Mucosa of stomach (tissue), 1 donor: ENCODE measurements at regions not wholly inside any gene's neighbourhood (a gene's known extent, or its start where the extent isn't known, plus 50 kb on each side); places are given as distances from the start of the nearest gene placed in this dataset.

Experiments used
- H3K27me3 ChIP-seq: one replicate; pipeline ENCODE4 v1.7.0; 2013; ENCODE audit warnings: mild to moderate bottlenecking, low read length; ENCODE audit not compliant: control insufficient read depth, insufficient read depth
- H3K36me3 ChIP-seq: one replicate; pipeline ENCODE4 v1.7.0; 2013; ENCODE audit warnings: low read length; ENCODE audit not compliant: control insufficient read depth, insufficient read depth
- H3K4me1 ChIP-seq: one replicate; pipeline ENCODE4 v1.7.0; 2013; ENCODE audit warnings: mild to moderate bottlenecking, low read length; ENCODE audit not compliant: control insufficient read depth, insufficient read depth
- H3K4me3 ChIP-seq: one replicate; pipeline ENCODE4 v1.7.0; 2013; ENCODE audit warnings: low read length
- H3K9ac ChIP-seq: one replicate; pipeline ENCODE4 v1.7.0; 2013; ENCODE audit warnings: mild to moderate bottlenecking, low read length, moderate library complexity
- H3K9me3 ChIP-seq: one replicate; pipeline ENCODE4 v1.7.0; 2013; ENCODE audit warnings: mild to moderate bottlenecking, low read length, moderate library complexity; ENCODE audit not compliant: control insufficient read depth
- donor health status: Pancreatic carcinoma.

GRCh38 chr21:15483138-15483780 lies 246.5 kb upstream of the USP25 start:
- H3K9me3 ChIP-seq, result no peaks in the 10 kb centered on the region
- no peak overlapping the region for H3K9ac ChIP-seq
- H3K27me3 ChIP-seq, result no peaks in the 10 kb centered on the region
- no peak overlapping the region for H3K4me3 ChIP-seq
- H3K4me1 ChIP-seq, result no peaks in the 10 kb centered on the region
- H3K36me3 ChIP-seq, result no peaks in the 10 kb centered on the region

GRCh38 chr21:15486460-15487195 lies 243.2 kb upstream of the USP25 start:
- Histone ChIP-seq H3K27me3 (no peaks in the 10 kb centered on the region), H3K36me3 (no peaks in the 10 kb centered on the region), H3K9ac (no peak overlapping the region), H3K4me3 (no peak overlapping the region), H3K9me3 (no peaks in the 10 kb centered on the region), H3K4me1 (no peaks in the 10 kb centered on the region)

GRCh38 chr21:15487196-15487550 lies 242.6 kb upstream of the USP25 start:
- Histone ChIP-seq H3K9ac (no peak overlapping the region), H3K4me1 (no peaks in the 10 kb centered on the region), H3K36me3 (no peaks in the 10 kb centered on the region), H3K4me3 (no peak overlapping the region), H3K9me3 (no peaks in the 10 kb centered on the region), H3K27me3 (no peaks in the 10 kb centered on the region)

DNA sequence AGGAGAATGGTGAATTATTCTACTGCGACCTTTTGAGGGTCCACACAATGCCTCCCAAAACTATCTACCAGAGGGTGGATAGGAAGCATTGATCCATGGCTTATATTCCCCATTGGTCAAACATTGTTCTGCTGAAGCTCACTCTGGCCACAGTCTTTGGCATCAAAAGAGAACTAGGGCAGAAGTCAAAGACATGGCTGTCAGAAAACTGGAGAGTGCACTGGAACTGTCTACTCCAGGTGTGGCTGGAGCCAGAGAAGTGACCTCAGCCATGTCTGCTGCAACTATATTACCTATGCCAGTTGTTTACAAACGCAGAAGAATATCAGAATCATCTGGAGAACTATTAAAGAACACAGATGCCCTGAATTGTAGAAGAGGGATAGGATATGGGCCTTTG lies 238.7 kb upstream of the USP25 start:
- Histone ChIP-seq H3K36me3 (no peaks in the 10 kb centered on the region), H3K4me3 (no peak overlapping the region), H3K9me3 (no peaks in the 10 kb centered on the region), H3K4me1 (no peaks in the 10 kb centered on the region), H3K9ac (no peak overlapping the region), H3K27me3 (no peaks in the 10 kb centered on the region)

GRCh38 chr21:15493646-15494045 lies 236.1 kb upstream of the USP25 start:
- Histone ChIP-seq H3K4me1 (no peaks in the 10 kb centered on the region), H3K27me3 (no peaks in the 10 kb centered on the region), H3K36me3 (no peaks in the 10 kb centered on the region), H3K9me3 (no peaks in the 10 kb centered on the region), H3K9ac (no peak overlapping the region), H3K4me3 (no peak overlapping the region)

- Histone ChIP-seq H3K4me1 (no peaks in the 10 kb centered on the region), H3K4me3 (no peak overlapping the region), H3K27me3 (no peaks in the 10 kb centered on the region), H3K9me3 (no peaks in the 10 kb centered on the region), H3K36me3 (no peaks in the 10 kb centered on the region), H3K9ac (no peak overlapping the region)
Observed at GRCh38 chr21:15494481-15494880, 235.3 kb upstream of the USP25 start.

- no peaks in the 10 kb centered on the region for H3K27me3 ChIP-seq
- H3K9me3 ChIP-seq, result no peaks in the 10 kb centered on the region
- no peak overlapping the region for H3K9ac ChIP-seq
- no peaks in the 10 kb centered on the region for H3K4me1 ChIP-seq
- no peak overlapping the region for H3K4me3 ChIP-seq
- H3K36me3 ChIP-seq, result no peaks in the 10 kb centered on the region
Observed at GRCh38 chr21:15495965-15496364, 233.8 kb upstream of the USP25 start.

- H3K4me3 ChIP-seq, result no peak overlapping the region
- H3K9me3 ChIP-seq, result no peaks in the 10 kb centered on the region
- no peak overlapping the region for H3K9ac ChIP-seq
- H3K4me1 ChIP-seq, result no peaks in the 10 kb centered on the region
- no peaks in the 10 kb centered on the region for H3K27me3 ChIP-seq
- no peaks in the 10 kb centered on the region for H3K36me3 ChIP-seq
Observed at GRCh38 chr21:15496911-15497310, 232.9 kb upstream of the USP25 start.

DNA sequence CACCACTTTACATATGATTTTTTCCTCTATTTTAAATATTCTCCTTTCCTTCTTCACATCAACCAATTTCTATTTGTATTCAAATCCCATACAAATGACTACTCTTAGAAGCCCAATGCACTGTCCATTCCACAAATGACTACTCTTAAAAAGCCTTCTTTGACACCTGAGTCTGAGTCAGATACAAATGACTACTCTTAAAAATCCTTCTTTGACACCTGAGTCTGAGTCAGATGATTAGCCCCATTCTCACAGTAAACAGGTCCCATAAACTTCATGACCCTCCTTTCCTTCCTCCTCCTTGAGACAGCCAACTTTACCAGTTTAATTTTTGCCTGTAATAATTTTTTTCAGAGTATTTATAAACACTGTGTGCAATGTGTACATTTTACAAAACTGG lies 231.3 kb upstream of the USP25 start:
- Histone ChIP-seq H3K9me3 (no peaks in the 10 kb centered on the region), H3K4me3 (no peak overlapping the region), H3K9ac (no peak overlapping the region), H3K36me3 (no peaks in the 10 kb centered on the region), H3K27me3 (no peaks in the 10 kb centered on the region), H3K4me1 (no peaks in the 10 kb centered on the region)

DNA sequence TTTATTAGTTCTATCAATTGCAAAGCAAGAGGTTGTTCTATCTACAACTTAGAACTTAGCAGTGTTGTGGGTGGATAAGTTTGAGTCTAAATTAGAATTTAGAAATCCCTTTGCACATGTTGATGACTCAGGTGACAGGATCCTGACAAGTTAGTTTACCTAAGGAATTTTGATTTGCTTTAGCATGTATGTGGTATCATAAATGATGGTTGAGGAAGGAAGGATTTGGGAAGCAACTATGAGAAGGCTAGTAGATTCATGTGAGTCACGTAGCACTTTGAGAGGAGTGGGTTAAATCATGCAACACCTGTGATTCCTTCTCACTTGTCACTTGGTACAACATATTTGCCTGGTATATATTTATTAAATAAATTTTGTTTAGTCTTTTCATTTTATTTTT lies 223.7 kb upstream of the USP25 start:
- H3K36me3 ChIP-seq, result no peaks in the 10 kb centered on the region
- no peaks in the 10 kb centered on the region for H3K4me1 ChIP-seq
- H3K4me3 ChIP-seq, result no peak overlapping the region
- no peaks in the 10 kb centered on the region for H3K27me3 ChIP-seq
- no peaks in the 10 kb centered on the region for H3K9me3 ChIP-seq
- H3K9ac ChIP-seq, result no peak overlapping the region

GRCh38 chr21:15508554-15508953 lies 221.2 kb upstream of the USP25 start:
- no peaks in the 10 kb centered on the region for H3K36me3 ChIP-seq

GRCh38 chr21:15514073-15514946 lies 215.5 kb upstream of the USP25 start:
- Histone ChIP-seq H3K4me3 (no peak overlapping the region), H3K9ac (no peak overlapping the region), H3K4me1 (no peaks in the 10 kb centered on the region), H3K27me3 (no peaks in the 10 kb centered on the region), H3K9me3 (no peaks in the 10 kb centered on the region), H3K36me3 (no peaks in the 10 kb centered on the region)

More at GRCh38 chr21:15508554-15508953, 221.2 kb upstream of the USP25 start:
- Histone ChIP-seq H3K9me3 (no peaks in the 10 kb centered on the region), H3K27me3 (no peaks in the 10 kb centered on the region), H3K4me1 (no peaks in the 10 kb centered on the region), H3K9ac (no peak overlapping the region), H3K4me3 (no peak overlapping the region)
